Hematopoietic multipotent progenitor cell treated with erythropoietin and hydrocortisone succinate and interleukin-3 and kit ligand, for 4 days (in vitro differentiated cells): ENCODE measurements at regions not wholly inside any gene's neighbourhood (a gene's known extent, or its start where the extent isn't known, plus 50 kb on each side); places are given as distances from the start of the nearest gene placed in this dataset.
"Not testable (repeated sequence)": the region's sequence is repeated elsewhere in the genome, so short reads cannot be mapped to it uniquely, and the experiment has no call there.

Experiments used
- DNase-seq: peaks from one replicate; pipeline ENCODE4 v3.0.0-alpha.2; 2015

DNA sequence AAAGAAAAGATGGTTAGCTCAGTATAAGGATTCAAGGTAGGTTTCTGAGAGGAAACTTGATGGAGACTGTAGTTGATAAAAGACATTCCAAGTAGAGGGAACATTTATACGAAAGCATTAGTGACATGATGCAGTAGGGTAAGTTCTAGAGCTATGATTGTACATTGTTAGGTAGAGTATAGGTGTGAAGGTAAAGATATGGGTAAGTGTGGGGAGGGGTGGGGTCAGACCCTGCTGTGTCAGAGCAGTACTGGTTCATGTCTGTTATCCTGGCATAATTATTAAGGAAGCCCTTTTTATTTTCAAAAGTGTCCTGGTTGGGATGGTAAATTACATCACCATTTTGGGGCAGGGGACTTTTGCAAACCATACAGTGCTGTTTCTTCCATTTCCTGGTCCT lies 635.8 kb downstream of the COL12A1 start:
- no peak for DNase-seq

DNA sequence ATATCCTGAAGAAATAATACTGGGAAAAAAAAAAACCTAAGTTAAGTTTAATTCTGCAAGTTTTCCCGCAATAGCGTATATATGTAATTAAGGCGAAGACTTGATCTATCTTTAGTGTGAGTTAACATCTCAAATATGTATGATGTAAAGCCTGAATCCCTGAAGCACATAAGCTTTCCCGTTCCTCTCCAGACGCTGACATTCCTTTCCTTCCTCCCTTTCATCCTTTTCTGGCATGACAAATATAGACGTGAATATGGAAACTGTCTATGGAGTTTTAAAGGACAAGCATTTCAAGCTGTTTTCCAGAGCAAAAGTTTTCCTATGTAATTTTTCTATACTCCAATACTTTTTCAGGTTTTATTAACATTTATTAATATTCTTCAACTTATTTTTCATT lies 637.0 kb downstream of the COL12A1 start:
- no peak for DNase-seq

DNA sequence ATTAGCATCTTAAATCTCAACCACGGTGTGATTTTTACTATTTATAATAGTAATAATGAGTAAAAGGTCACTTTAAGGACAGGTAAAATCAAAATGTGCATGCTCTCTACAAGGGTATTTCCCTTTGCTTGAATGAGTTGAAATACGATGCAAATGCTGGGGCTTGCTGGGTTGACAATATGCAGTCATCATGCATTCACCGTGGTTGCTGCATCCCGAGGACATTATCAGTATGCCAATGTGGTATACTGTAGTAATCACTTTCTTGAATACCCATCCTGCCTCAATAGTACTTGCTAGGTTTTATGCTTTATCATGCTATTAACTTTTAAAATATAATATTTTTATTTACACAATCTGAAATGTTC lies 637.9 kb downstream of the COL12A1 start:
- not testable (repeated sequence) for DNase-seq

GRCh38 chr6:74567281-74567922 lies 638.5 kb downstream of the COL12A1 start:
- DNase-seq = no peak

DNA sequence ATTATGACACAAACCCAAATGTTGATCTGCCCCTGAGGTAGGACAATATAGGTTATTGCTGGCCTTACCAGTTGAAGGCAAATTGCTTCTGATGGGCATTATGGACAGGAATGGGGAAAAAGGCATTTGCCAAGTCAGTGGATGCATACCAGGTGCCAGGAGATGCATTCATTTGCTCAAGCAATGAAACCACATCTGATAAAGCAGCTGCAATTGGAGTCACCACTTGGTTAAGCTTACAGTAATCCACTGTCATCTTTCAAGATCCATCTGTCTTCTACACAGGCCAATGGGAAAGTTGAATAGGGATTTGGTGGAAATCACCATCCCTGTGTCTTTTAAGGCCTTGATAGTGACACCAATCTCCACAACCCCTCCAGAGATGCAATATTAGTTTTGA lies 648.6 kb downstream of the COL12A1 start:
- no peak for DNase-seq

- no peak for DNase-seq
Measured at GRCh38 chr6:74554041-74554440, 651.8 kb downstream of the COL12A1 start.

GRCh38 chr6:74551896-74552295 lies 654.0 kb downstream of the COL12A1 start:
- DNase-seq = no peak

DNA sequence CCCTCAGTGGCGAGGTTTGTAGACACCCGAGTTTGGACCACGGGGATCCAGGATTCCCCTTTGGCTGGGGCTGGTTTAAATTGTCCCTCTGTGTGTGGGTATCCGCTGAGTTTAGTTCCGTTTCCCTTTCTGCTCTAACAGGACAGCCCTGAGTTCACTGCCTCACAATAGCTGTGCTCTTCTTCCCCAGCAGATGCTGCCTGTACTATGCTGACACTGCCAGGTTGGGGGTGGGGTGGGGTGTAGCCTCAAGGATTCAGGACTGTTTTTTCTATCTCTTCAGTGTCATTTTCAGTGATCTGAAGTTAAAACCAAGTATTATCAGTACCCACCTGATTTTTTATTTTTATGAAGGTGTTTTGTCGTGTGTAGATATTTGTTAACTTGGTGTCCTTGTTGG lies 655.0 kb downstream of the COL12A1 start:
- no peak for DNase-seq

GRCh38 chr6:74549746-74550145 lies 656.1 kb downstream of the COL12A1 start:
- peak; percentile 1 for DNase-seq

- no peak for DNase-seq
Measured at GRCh38 chr6:74534465-74535211, 671.2 kb downstream of the COL12A1 start.

DNA sequence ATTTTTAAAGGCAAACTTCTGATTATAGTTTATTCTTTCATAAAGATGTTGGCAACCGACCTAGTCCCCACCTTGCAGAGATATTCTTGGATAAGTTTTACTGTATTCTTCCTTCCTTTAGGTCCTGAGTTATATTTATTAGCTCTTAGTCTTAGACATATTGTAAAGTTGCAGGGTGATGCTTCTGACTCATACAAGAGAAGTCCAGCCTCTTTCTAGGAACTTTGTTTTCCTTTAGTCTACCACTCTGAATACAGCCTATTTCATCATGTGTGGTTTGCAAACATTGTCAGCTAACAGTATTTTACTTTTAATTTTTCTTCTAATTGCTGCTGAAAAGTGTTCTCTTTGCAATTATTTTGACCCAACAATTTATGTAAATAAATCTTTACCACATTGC lies 686.7 kb downstream of the COL12A1 start:
- no peak for DNase-seq

- DNase-seq = no peak
Measured at GRCh38 chr6:74518035-74518434, 687.8 kb downstream of the COL12A1 start.

- no peak for DNase-seq
Measured at GRCh38 chr6:74510878-74511277, 695.0 kb downstream of the COL12A1 start.

DNA sequence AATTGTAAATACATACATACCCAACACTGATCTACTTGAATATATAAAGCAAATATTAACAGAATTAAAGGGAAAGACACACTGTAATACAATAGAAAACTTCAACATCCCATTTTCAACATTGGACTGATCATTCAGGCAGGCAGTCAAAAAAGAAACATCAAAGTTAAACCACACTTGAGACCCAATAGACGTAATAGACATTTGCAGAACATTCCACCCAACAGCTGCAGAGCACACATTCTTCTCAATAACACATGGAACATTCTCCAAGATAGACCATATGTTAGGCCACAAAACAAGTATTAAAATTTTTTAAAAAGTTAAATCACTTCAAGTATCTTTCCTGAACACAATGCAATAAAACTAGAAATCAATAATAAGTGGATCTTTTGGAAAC lies 698.2 kb downstream of the COL12A1 start:
- no peak for DNase-seq

DNA sequence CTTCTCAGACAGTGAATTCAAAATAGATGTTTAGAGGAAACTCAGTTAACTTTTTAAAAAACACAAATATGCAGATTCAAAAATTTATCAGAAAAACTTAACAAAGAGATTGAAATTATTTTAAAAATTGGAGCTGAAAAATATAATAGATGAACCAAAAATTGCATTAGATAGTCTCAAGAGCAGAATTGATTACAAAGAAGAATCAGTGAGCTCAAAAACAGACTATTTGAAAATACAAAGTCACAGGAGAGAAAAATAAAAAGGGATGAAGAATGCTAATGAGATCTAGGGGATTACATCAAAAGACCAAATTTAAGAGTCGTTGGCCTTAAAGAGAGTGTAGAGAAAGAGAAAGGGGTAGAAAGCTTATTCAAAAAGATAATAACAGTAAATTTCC lies 700.5 kb downstream of the COL12A1 start:
- DNase-seq = no peak

- no peak for DNase-seq
Measured at GRCh38 chr6:74504941-74505340, 700.9 kb downstream of the COL12A1 start.

- no peak for DNase-seq
Measured at GRCh38 chr6:74492587-74492986, 713.3 kb downstream of the COL12A1 start.

DNA sequence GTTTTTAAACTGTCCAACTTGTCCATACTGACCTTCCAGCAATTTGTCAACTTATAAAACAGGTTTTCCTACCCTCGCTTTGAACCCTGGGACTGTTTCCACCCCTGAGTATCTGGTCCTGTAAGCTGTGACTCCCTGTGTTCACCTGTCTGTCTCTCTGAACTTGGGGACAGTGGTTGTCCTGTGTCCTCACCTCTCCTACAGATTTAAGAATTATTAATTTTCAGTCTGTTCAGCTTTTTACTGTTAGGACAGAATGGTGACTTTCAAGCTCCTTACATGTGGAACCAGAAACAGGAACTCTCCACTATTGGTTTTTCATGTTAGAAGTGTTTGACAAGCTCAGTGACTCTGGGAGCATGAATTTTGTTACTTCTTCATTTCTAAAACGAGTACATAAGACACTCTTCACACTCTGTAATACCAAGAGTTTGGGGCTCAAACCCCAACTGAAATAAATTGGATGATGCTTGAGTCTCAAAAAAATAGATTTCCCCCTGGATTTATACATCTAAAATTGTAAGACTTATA lies 713.9 kb downstream of the COL12A1 start:
- DNase-seq = no peak

- DNase-seq = not testable (repeated sequence)
Measured at GRCh38 chr6:74488726-74489125, 717.1 kb downstream of the COL12A1 start.

DNA sequence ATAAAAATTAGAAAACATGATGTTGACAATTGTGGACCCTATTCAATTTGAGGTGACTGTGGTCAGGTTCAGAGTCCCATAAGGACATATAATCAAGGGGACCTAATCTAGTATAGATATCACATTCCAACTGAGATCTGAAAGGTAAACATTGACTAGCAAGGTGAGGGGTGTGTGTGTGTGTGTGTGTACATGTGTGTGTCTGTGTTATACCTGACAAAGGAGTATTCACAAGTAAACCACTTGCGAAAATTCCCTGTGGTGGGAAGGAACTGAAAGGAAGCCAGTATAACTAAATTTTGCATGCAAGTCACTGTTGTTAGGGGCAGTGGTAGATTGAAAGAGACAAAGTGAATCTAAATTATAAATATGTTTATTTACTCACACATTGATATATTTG lies 723.7 kb downstream of the COL12A1 start:
- no peak for DNase-seq

DNA sequence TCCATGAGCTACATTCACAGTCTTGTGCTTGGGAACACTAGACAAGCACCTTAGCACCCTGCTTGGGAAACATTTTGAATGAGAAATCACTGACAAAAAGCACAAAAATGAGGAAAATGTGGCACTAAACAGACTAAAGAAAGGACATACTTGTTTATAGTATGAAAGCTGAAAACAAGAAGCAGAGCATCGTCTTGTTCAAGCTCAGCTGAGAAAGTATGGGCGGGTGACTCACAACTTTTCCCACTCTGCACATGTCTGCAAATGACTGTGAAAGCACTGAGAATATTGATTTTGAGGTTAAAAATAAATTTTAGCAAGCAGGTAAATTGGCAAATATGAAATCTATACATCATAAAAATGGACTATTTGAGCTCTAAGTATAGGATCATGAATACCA lies 725.3 kb downstream of the COL12A1 start:
- no peak for DNase-seq

DNA sequence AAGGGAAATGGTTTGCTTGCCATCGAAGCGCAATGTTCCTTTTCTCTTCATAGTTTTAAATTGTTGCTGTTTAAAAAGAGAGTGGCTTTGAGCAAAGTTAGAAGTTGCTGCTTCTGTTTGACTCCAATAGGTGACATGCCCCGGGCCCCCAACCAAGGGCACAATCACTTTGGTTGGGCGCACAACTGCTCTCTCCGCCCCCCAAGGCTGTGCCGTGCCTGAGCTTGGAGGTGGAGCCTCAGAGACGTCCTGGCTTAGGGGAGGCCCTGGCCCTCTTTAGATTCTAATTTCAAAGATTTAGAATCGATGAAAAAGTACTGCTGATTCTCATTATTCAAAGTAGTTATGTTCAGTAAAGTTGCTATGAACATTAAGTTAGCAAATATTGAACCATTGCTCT lies 725.9 kb downstream of the COL12A1 start:
- DNase-seq = no peak

DNA sequence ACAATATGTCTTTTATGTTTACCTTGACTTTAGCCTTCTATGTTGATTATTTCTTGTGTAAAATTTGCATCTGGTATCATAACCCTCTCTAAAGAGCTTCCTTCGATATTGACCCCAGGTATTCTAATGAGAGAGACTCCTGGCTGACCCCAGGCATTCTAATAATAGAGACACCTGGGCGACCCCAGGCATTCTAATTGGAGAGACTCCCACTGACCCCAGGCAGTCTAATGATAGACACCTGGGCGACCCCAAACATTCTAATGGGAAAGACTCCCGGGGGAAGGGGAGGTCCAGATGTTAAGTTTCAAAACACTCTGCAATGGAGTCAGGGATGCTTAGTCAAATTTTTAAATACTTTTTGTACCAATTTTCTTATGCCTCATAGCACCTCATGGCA lies 726.4 kb downstream of the COL12A1 start:
- no peak for DNase-seq

DNA sequence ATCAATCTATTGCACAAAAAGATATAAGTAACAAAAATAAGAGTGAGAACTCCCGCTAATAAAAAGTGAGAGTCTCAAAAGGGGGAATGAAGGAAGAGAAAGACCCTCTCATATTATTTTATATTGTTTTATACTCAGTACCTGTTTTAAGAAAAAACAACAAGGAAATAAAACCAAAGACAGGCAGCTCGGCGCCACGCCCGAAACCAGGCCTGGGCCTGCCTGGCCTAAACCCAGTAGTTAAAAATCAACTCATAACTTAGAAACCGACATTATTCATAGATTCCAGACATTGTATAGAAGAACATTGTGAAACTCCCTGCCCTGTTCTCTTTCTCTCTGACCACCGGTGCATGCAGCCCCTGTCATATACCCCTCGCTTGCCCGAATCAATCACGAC lies 731.8 kb downstream of the COL12A1 start:
- DNase-seq = not testable (repeated sequence)

- not testable (repeated sequence) for DNase-seq
Measured at GRCh38 chr6:74468552-74468951, 737.3 kb downstream of the COL12A1 start.
